K562 (cell line): ENCODE measurements at regions not wholly inside any gene's neighbourhood (a gene's known extent, or its start where the extent isn't known, plus 50 kb on each side); places are given as distances from the start of the nearest gene placed in this dataset.

ENCODE experiments used
- ATAC-seq: fragments of 200-7000 bp; cut with Tn5 transposase; 3 replicates; pipeline ENCODE4 v1.9.1; 2020; ENCODE audit warnings: moderate library complexity
- BruUV-seq: library from RNA; stranded (reverse); fragments of 400-500 nt; replicated peaks from 2 replicates; lab custom pipeline; 2021; lab: Mats Ljungman, UMichigan
- CTCF ChIA-PET: fragments of 300-600 bp; formaldehyde crosslinking; extraction: SDS; loops from one replicate; lab custom pipeline; 2021; ENCODE audit warnings: low intra/inter-chr PET ratio; lab: Yijun Ruan, JAX
- POLR2A ChIA-PET: fragments of 300-600, 350-650 bp; sonication (Branson Sonifier 250); formaldehyde crosslinking; extraction: SDS; loops from one replicate; lab custom pipeline; 2021; ENCODE audit warnings: antibody characterized with exemption, inconsistent platforms; lab: Yijun Ruan, JAX
- DNase-seq, 4 experiments: peaks; one replicate each; pipeline versions ENCODE4 v3.0.0 to v3.0.0-alpha.2; 2011 to 2018; ENCODE audit warnings: low spot score in 3 of 4, mixed read lengths in 3 of 4; ENCODE audit errors: extremely low read depth in 1 of 4
- FAIRE-seq: peaks from 2 replicates; lab custom pipeline; 2011; peaks lifted over from hg19 to GRCh38; lab: Jason Lieb, UNC
- H2AFZ ChIP-seq: 2 replicates; pipeline ENCODE4 v1.6.0; 2011; ENCODE audit warnings: low read depth, low read length, control low read depth, inconsistent platforms
- H3K27ac ChIP-seq: fragments of 200-600 bp; 3 replicates; pipeline ENCODE4 v1.8.0; 2011; ENCODE audit warnings: low read depth, mild to moderate bottlenecking, control low read depth, inconsistent platforms, low read length, moderate library complexity, mixed read lengths; ENCODE audit errors: extremely low read depth
- H3K27me3 ChIP-seq, 2 experiments: fragments of 300-600 bp in 1 of 2; 2 replicates in 1 of 2; 3 replicates in 1 of 2; pipeline versions ENCODE4 v1.6.0 to v1.8.0; 2011; ENCODE audit warnings: inconsistent platforms in 2 of 2, low read length in 2 of 2, mild to moderate bottlenecking in 1 of 2, mixed read lengths in 1 of 2, moderate library complexity in 1 of 2; ENCODE audit not compliant: control insufficient read depth in 2 of 2, insufficient read depth in 2 of 2
- H3K36me3 ChIP-seq: fragments of 300-600 bp; 3 replicates; pipeline ENCODE4 v1.8.0; 2011; ENCODE audit warnings: mild to moderate bottlenecking, low read length, inconsistent platforms; ENCODE audit not compliant: control insufficient read depth, insufficient read depth
- H3K4me1 ChIP-seq, 2 experiments: fragments of 200-600 bp in 1 of 2; replicated peaks in 1 of 2; 2 replicates in 1 of 2; 3 replicates in 1 of 2; pipeline versions ENCODE4 v1.5.1 to v1.8.0; 2011; ENCODE audit warnings: inconsistent platforms in 2 of 2, low read length in 2 of 2, mild to moderate bottlenecking in 1 of 2, mixed read lengths in 1 of 2, moderate library complexity in 1 of 2; ENCODE audit not compliant: control insufficient read depth in 2 of 2, insufficient read depth in 2 of 2
- H3K4me2 ChIP-seq: 2 replicates; pipeline ENCODE4 v1.6.1; 2011; ENCODE audit warnings: low read length, control low read depth, inconsistent platforms, mixed read lengths; ENCODE audit not compliant: insufficient read depth
- H3K4me3 ChIP-seq: fragments of 200-600 bp; sonication (generic), shearing (Covaris generic); 2 replicates; pipeline ENCODE4 v1.5.1; 2016; ENCODE audit warnings: control low read depth, inconsistent platforms
- H3K79me2 ChIP-seq: fragments of 200-600 bp; 3 replicates; pipeline ENCODE4 v1.8.0; 2011; ENCODE audit warnings: low read length, inconsistent platforms; ENCODE audit not compliant: control insufficient read depth, insufficient read depth
- H3K9ac ChIP-seq, 2 experiments: 2 replicates each; pipeline versions ENCODE4 v1.6.0 to v1.6.1; 2011; ENCODE audit warnings: low read depth in 2 of 2, low read length in 2 of 2, control low read depth in 1 of 2, inconsistent platforms in 1 of 2, mild to moderate bottlenecking in 1 of 2, mixed read lengths in 1 of 2; ENCODE audit not compliant: insufficient read depth in 1 of 2
- H3K9me1 ChIP-seq: one replicate; pipeline ENCODE4 v1.6.0; 2011; ENCODE audit warnings: inconsistent platforms, mild to moderate bottlenecking, low read length, moderate library complexity; ENCODE audit not compliant: control insufficient read depth, insufficient read depth
- H3K9me3 ChIP-seq: replicated peaks from 2 replicates; pipeline ENCODE4 v1.5.1; 2011; ENCODE audit warnings: low read depth, low read length, inconsistent platforms; ENCODE audit not compliant: control insufficient read depth, insufficient read depth
- H4K20me1 ChIP-seq: replicated peaks from 2 replicates; pipeline ENCODE4 v1.6.1; 2011; ENCODE audit warnings: low read length, inconsistent platforms, mixed read lengths; ENCODE audit not compliant: control insufficient read depth, insufficient read depth
- ETV6 ChIP-seq, 3 experiments: fragments of 150-350 bp in 1 of 3; sonication (generic) in 1 of 3; formaldehyde crosslinking in 1 of 3; IDR thresholded peaks; 2 replicates each; pipeline versions ENCODE4 v1.6.1 to v1.8.0; 2014 to 2022; ENCODE audit warnings: borderline replicate concordance in 2 of 3, low read depth in 2 of 3, antibody characterized with exemption in 1 of 3, low read length in 1 of 3, mild to moderate bottlenecking in 1 of 3, missing genetic modification reagents in 1 of 3
- MYBL2 ChIP-seq, 2 experiments: fragments of 450-650 bp in 1 of 2; sonication (generic) in 1 of 2; formaldehyde crosslinking in 1 of 2; IDR thresholded peaks; 2 replicates each; pipeline versions ENCODE4 v1.6.1 to v1.8.1; 2017 to 2022; ENCODE audit warnings: borderline replicate concordance in 1 of 2, inconsistent platforms in 1 of 2, low read depth in 1 of 2, mild to moderate bottlenecking in 1 of 2, missing genetic modification reagents in 1 of 2, moderate library complexity in 1 of 2
- NELFE ChIP-seq: IDR thresholded peaks from 2 replicates; pipeline ENCODE4 v1.6.1; 2011; ENCODE audit warnings: mild to moderate bottlenecking; ENCODE audit not compliant: insufficient read depth, insufficient read length
- POLR3A ChIP-seq: IDR thresholded peaks from 2 replicates; pipeline ENCODE4 v1.6.1; 2011; ENCODE audit warnings: borderline replicate concordance, mild to moderate bottlenecking, moderate library complexity; ENCODE audit not compliant: insufficient read length, insufficient read depth; ENCODE audit errors: extremely low read depth
- PRMT5 ChIP-seq: sonication (generic); formaldehyde crosslinking; IDR thresholded peaks from 2 replicates; pipeline ENCODE4 v1.5.0; 2020; ENCODE audit warnings: missing genetic modification reagents
- RAD51 ChIP-seq: fragments of 450-650 bp; IDR thresholded peaks from 2 replicates; pipeline ENCODE4 v1.7.1; 2016; ENCODE audit warnings: low read depth, mild to moderate bottlenecking, borderline replicate concordance
- STAT5A ChIP-seq: IDR thresholded peaks from 2 replicates; pipeline ENCODE4 v1.6.1; 2012; ENCODE audit warnings: low read length, inconsistent platforms, borderline replicate concordance
- ZNF444 ChIP-seq: fragments of 250-450 bp; sonication (Bioruptor Pico); IDR thresholded peaks from 2 replicates; pipeline ENCODE4 v1.4.0; 2020; ENCODE audit warnings: mild to moderate bottlenecking, moderate library complexity
- ZNF778 ChIP-seq: fragments of 450-650 bp; formaldehyde crosslinking; IDR thresholded peaks from 2 replicates; pipeline ENCODE4 v1.4.0; 2020; ENCODE audit warnings: mild to moderate bottlenecking, moderate library complexity
- WGBS: fragments of 100-300 bp; shearing (Covaris generic); methylation state at CpG from one replicate; pipeline ENCODE4 v1.1.6; 2016; ENCODE audit warnings: low coverage, mixed read lengths; ENCODE audit not compliant: insufficient coverage; ENCODE audit errors: missing lambda C conversion rate; 5-methylcytosine and 5-hydroxymethylcytosine counted together
- in situ Hi-C: fragments of 300-500 bp; cut with MboI; formaldehyde crosslinking; loops from 4 replicates; pipeline ENCODE4 v1.15.0; 2018; ENCODE audit warnings: inconsistent platforms, mixed read lengths
- intact Hi-C: fragments of 100-400 bp; cut with micrococcal nuclease; formaldehyde crosslinking; loops from 2 replicates; pipeline ENCODE4 v1.14.2; 2022
- TF ChIP-seq, protein P1 (sequence below): fragments of 250-450 bp; sonication (Bioruptor Pico); IDR thresholded peaks from 2 replicates; pipeline ENCODE4 v1.8.0; 2021; ENCODE audit warnings: borderline replicate concordance, mild to moderate bottlenecking, moderate library complexity; ENCODE audit not compliant: poor library complexity, severe bottlenecking
- TF ChIP-seq, protein P2 (sequence below): fragments of 250-450 bp; sonication (Bioruptor Pico); IDR thresholded peaks from 2 replicates; pipeline ENCODE4 v1.8.0; 2022; ENCODE audit warnings: moderate library complexity, mild to moderate bottlenecking, inconsistent platforms
- TF ChIP-seq, protein P3 (sequence below), 2 experiments: fragments of 200-800 bp in 1 of 2; sonication (Bioruptor generic) in 1 of 2; sonication (generic) in 1 of 2; formaldehyde crosslinking in 1 of 2; IDR thresholded peaks in 1 of 2; conservative IDR thresholded peaks in 1 of 2; 2 replicates each; pipeline versions ENCODE4 v1.5.0 to v1.6.1; 2016 to 2020; ENCODE audit warnings: missing compliant biosample characterization in 1 of 2, missing genetic modification characterization in 1 of 2, missing genetic modification reagents in 1 of 2
- TF ChIP-seq, protein P4 (sequence below): sonication (generic); formaldehyde crosslinking; IDR thresholded peaks from 2 replicates; pipeline ENCODE4 v1.8.0; 2022; ENCODE audit warnings: missing genetic modification reagents, mild to moderate bottlenecking, borderline replicate concordance
- TF ChIP-seq, protein P5 (sequence below): fragments of 250-450 bp; sonication (Bioruptor Pico); IDR thresholded peaks from 2 replicates; pipeline ENCODE4 v1.5.0; 2020; ENCODE audit warnings: mild to moderate bottlenecking

DNA sequence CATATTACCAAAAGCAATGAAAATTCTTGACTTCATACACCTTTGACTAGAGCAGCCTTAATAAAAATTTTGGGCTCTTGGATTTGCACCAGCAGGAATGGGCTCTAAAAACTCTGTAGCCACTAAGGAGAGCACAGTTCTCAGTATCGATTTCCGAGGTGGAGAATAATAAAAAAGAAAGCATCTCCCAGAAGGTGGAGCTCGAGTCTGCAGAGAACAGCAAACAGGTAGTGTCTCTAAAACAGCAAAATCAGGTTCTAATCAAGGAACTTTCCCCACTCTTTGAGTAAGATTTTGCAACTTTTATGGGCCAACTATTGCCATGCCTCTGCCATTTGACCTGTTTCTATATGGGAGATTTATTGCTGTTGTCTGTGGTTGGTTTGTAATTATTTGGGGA lies 258.7 kb upstream of the GPC6 start (continued):
- TF ChIP-seq, protein P1, sequence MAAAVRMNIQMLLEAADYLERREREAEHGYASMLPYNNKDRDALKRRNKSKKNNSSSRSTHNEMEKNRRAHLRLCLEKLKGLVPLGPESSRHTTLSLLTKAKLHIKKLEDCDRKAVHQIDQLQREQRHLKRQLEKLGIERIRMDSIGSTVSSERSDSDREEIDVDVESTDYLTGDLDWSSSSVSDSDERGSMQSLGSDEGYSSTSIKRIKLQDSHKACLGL (CRISPR knock-in tag): no peak
- TF ChIP-seq POLR3A: no peak
- no peak for TF ChIP-seq STAT5A
- no peak for TF ChIP-seq PRMT5 (CRISPR knock-in tag)
- no peak for TF ChIP-seq NELFE
- TF ChIP-seq MYBL2 (IDR thresholded peaks at IDR 0.05; ENCODE audit: low read depth): no peak
- TF ChIP-seq MYBL2 (CRISPR knock-in tag; IDR thresholded peaks at IDR 0.05; ENCODE audit: borderline replicate concordance): no peak

DNA sequence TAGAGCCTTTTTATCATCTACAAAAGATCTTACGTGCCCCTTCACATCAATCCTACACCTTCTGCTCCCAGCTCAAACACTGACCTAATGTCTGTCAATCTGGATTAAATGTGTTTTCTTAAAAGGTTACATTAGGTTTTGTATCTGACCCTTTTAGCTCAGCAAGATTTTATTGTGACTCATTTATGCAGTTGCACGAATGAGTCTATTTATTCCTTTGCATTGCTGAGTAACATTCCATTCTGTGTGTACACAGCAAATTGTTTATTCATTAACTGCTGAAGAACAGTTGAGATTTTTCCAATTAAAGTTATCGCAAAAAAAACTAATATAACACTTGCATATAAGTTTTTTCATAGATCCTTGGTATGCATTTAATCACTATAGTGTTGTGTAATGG lies 253.9 kb upstream of the GPC6 start:
- Histone ChIP-seq H3K9me3 (no peaks in the 10 kb centered on the region), H3K9me1 (no peaks in the 10 kb centered on the region), H3K4me3 (no peak overlapping the region), H2AFZ (no peak overlapping the region), H3K36me3 (no peaks in the 10 kb centered on the region), H3K4me2 (no peak overlapping the region), H3K79me2 (no peaks in the 10 kb centered on the region), H3K4me1 (no peaks in the 10 kb centered on the region), H3K9ac (no peak overlapping the region), H3K27ac (no peak overlapping the region), H3K27me3 (no peaks in the 10 kb centered on the region), H4K20me1 (no peaks in the 10 kb centered on the region)
- 0% methylated on average over 3 of the region's 3 CpGs for WGBS
- DNase-seq: no peak
- POLR2A ChIA-PET: no interaction called here
- in situ Hi-C loops (no loop called here), intact Hi-C loops (no loop called here)
- no peak for FAIRE-seq
- ATAC-seq: no peak
- CTCF ChIA-PET: no interaction called here
- no TSS peak for BruUV-seq
- TF ChIP-seq, protein P2, sequence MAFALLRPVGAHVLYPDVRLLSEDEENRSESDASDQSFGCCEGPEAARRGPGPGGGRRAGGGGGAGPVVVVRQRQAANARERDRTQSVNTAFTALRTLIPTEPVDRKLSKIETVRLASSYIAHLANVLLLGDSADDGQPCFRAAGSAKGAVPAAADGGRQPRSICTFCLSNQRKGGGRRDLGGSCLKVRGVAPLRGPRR (CRISPR knock-in tag): no peak
- no peak for TF ChIP-seq RAD51
- TF ChIP-seq, protein P3, sequence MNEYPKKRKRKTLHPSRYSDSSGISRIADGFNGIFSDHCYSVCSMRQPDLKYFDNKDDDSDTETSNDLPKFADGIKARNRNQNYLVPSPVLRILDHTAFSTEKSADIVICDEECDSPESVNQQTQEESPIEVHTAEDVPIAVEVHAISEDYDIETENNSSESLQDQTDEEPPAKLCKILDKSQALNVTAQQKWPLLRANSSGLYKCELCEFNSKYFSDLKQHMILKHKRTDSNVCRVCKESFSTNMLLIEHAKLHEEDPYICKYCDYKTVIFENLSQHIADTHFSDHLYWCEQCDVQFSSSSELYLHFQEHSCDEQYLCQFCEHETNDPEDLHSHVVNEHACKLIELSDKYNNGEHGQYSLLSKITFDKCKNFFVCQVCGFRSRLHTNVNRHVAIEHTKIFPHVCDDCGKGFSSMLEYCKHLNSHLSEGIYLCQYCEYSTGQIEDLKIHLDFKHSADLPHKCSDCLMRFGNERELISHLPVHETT (CRISPR knock-in tag; conservative IDR thresholded peaks at IDR 0.05 in 1 of 2, IDR thresholded peaks at IDR 0.05 in 1 of 2): no peak
- no peak for TF ChIP-seq ZNF778 (CRISPR knock-in tag)
- TF ChIP-seq, protein P4, sequence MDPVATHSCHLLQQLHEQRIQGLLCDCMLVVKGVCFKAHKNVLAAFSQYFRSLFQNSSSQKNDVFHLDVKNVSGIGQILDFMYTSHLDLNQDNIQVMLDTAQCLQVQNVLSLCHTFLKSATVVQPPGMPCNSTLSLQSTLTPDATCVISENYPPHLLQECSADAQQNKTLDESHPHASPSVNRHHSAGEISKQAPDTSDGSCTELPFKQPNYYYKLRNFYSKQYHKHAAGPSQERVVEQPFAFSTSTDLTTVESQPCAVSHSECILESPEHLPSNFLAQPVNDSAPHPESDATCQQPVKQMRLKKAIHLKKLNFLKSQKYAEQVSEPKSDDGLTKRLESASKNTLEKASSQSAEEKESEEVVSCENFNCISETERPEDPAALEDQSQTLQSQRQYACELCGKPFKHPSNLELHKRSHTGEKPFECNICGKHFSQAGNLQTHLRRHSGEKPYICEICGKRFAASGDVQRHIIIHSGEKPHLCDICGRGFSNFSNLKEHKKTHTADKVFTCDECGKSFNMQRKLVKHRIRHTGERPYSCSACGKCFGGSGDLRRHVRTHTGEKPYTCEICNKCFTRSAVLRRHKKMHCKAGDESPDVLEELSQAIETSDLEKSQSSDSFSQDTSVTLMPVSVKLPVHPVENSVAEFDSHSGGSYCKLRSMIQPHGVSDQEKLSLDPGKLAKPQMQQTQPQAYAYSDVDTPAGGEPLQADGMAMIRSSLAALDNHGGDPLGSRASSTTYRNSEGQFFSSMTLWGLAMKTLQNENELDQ (CRISPR knock-in tag): no peak
- no peak for TF ChIP-seq ETV6 (IDR thresholded peaks at IDR 0.05; ENCODE audit: borderline replicate concordance in 1 of 2, low read depth in 2 of 2, low read length in 1 of 2)
- TF ChIP-seq ETV6 (CRISPR knock-in tag; IDR thresholded peaks at IDR 0.05; ENCODE audit: borderline replicate concordance): no peak
- no peak for TF ChIP-seq ZNF444
- TF ChIP-seq, protein P5, sequence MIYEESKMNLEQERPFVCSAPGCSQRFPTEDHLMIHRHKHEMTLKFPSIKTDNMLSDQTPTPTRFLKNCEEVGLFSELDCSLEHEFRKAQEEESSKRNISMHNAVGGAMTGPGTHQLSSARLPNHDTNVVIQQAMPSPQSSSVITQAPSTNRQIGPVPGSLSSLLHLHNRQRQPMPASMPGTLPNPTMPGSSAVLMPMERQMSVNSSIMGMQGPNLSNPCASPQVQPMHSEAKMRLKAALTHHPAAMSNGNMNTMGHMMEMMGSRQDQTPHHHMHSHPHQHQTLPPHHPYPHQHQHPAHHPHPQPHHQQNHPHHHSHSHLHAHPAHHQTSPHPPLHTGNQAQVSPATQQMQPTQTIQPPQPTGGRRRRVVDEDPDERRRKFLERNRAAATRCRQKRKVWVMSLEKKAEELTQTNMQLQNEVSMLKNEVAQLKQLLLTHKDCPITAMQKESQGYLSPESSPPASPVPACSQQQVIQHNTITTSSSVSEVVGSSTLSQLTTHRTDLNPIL (CRISPR knock-in tag): no peak
